Kidney capillary endothelial cell (primary cell): ENCODE measurements at regions not wholly inside any gene's neighbourhood (a gene's known extent, or its start where the extent isn't known, plus 50 kb on each side); places are given as distances from the start of the nearest gene placed in this dataset.

Experiments used
- DNase-seq: peaks from one replicate; pipeline ENCODE4 v3.0.0-alpha.2; 2018; ENCODE audit warnings: low spot score

DNA sequence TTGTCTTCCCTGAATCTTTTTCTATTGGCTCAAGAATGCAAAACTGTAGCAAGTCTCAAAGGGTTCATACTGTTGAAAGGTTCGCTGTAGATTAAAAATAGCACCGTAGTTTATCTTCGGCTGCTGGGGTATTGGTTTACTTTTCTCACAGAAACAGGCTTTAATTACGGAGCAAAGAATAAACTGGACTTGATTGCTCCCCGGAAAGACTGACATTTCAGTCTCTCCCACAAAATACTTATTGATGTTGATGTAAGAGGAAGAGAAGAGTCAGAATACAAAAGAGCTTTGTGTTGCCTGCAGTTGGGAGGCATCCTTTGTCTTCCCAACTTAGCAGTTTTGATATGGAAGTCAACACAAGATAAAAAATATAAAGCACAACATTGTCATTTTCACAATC lies 183.9 kb upstream of the DMAC1 start:
- no peak for DNase-seq

DNA sequence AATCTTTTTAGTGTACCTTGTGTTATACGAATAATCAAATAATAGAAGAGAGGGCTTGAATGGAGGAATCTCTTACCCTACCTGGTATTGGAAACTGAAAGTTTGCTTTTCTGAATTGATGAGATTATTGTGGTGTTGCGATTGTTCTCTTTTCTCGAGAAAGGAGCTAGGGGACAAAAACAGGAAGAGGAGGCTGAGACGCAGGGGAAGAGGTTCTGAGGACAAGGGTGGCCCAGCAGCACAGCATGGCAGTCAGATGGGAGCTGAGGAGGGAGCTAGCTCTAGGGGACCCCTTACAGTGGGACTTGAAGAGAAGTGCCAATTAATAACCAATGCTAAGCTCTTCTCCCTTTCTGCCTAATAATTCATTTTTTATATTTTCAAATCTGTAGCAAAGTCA lies 183.3 kb upstream of the DMAC1 start:
- DNase-seq, result no peak

DNA sequence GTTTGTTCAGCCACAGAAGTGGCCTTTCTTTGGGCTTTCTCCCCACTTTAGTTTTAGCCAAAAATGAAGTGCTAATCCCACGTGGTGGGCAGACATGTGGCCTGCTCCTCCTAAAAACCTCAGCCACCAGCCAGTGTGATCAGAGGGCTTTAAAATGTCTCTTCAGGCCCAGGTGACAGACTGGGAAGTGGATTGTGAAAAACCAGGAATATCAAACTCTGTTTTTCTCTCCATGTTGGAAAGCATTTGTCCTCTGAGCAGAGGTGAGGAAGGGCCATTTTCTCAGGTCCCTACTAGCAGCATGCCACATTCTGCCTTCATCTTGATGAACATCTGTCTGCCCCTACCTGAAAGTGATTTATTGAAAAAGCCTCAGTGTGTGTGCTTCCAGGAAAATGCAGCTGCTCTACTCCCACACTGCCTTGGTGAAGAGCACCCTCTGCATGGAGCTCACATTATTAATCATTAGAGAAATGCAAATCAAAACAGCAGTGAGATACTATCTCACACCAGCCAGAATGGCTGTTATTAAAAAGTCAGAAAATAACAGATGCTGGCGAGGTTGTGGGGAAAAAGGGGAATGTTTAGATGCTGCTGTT lies 181.2 kb upstream of the DMAC1 start:
- DNase-seq, result no peak

DNA sequence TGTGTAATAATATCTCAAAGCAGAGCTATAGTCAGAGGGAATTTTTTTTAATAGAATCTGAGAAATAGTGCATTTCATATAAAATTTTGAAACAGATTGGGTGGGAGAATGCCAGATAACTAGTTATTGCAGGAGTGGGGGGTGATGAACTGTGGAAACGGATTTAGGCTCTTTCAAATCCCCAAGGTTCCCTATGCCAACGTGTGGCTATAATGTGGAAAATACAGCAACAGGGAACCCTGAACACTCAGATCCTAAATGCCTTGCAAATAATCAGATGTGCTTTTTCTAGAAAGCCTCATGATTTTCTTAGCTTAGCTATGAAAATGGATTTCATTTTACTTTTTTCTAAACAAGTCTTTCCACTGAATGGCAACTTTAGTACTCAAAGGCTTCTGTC lies 180.5 kb upstream of the DMAC1 start:
- DNase-seq, result no peak

DNA sequence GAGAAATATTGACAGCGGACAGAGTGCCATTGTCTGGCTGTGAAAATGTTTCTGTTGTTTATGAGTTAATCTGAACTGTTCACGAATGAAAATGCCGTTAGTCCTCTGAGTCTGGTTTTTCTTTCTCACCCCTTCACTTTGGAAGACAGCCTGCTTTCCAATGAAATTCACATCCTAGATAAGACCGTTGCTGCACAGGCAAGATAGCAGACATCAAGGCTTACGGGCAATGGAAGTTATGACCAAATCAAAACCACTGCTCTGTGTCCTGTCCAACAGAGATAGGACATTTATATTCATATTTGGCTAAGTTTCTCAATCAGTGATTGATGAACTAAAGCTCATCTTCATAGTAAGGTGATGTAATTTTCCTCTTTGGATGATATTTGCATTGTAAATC lies 180.0 kb upstream of the DMAC1 start:
- no peak for DNase-seq

DNA sequence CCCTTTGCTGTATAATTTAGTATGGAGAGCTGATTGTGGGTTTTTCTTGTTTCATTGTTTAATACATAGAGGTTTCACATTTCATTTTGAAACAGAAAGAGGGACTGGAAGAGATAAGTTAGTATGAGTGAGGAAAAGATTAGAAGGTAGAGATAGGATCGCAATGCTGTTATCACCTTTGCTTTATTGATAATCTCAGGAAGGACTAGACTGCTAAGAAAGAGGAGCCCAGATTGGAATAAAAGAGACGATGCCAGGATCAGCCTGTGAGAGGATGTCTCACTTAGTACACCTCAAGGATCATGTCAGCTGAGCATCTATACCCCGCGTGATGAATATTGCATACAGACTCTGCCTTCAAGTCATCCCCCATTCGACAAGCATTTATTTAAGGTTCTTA lies 178.0 kb upstream of the DMAC1 start:
- DNase-seq, result no peak

DNA sequence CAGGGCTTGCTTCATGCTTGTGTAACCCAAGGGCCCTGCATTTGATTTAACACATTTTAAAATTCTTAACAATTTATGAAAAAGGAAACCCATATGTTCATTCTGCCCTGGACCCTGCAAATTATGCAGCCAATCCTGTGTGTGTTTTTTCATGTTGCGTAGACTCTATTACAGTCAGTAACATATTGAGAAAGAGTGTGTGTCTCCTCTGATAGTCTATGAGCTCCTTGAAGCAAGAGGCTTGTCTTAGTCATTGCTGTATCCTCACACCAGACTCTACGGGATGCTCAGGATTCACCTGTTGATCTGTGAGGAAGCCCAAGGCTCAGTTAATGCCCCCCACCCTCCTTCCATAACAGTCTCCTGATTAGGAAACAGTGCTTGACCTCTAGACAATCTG lies 177.3 kb upstream of the DMAC1 start:
- DNase-seq, result no peak

DNA sequence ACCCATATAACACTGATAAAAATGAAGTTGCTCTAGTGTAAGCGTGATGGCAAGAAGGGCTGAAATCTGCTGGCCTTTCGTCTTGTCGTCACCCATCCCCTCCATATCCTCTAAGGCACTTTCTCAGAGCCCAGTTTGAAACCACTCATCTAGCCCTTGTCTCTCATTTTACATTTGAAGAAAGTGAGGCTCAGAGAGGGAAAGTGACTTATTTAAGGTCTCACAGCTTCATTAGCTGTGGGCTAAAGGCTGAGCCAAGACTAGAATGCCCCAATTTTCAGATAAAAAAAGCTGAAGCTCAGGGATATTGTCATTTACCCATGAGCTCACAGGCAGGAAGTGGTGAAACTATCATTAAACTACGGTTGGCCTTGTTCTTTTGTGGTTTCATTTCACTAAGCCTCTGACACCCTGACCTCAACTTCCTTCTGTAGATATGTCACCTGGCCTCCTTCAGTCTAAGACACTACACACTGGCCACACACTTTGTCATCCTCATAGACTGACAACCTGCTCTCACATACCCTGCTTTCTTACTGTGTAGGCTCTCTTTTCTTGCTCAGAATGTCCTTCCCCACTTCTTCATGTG lies 176.7 kb upstream of the DMAC1 start:
- DNase-seq, result no peak

DNA sequence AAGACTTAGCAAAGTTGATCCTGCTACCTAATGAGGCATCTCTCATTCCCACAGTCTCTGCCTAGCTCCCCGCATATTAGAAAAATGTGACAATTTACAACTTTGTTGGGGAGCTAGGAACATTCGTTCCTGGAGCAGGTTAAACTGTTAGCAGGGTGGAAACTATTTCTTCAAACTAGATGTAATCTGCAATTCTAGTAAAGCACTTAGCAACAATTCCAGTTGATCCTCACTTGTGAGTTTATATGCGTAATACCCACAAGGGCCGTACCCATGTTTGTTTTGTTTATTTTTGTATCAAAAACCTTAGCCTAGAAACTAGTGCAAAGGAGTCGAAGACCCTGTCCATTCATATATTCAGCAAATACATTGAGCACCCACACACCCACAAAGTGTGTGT lies 175.8 kb upstream of the DMAC1 start:
- no peak for DNase-seq

DNA sequence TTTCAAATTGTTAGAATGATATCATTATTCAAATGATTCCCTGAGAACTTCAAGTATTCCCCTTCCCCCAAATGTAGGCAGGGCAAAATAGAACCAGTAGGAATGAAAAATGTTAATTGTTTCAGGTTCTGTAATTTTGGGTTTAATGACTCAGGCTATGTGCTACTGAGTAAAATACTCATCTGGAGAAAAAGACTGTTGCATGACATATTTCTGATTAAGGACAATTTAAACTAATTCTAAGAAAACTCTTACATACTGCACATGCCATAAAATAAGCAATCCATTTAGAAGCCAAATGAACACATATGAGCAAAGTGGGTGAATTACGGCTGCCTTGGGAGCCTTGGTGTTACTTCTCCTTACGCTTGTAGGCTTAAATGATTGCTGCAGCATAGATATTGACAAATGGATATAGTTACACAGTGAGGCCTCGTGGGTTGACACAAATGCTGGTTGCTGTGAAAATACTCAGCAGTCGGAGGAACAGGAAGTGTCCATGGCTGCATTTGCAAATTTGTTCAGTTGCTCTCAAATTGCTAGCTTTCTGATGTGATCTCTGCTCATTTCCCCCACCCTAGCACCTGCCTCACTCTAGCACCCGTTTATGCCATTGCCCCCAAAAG lies 174.9 kb upstream of the DMAC1 start:
- no peak for DNase-seq

DNA sequence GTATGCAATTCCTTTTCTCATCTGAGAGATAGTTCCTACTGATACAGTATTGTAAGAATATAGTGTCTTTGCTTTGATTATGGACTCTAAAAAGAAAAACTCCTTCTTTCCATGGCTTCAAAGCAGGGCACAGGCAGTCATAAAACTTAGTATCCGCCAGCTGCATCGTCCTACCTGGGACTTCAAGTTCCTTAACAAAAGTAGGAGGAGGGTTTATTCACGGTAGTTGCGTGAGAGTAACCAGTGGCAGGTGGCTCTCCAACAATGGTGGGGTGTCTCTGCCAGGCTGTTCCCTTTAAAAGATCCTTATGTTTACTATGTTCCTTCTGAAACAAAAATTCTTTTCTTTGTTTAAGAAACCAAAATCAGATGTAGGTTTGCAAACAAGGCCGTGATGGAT lies 173.5 kb upstream of the DMAC1 start:
- DNase-seq, result no peak

DNA sequence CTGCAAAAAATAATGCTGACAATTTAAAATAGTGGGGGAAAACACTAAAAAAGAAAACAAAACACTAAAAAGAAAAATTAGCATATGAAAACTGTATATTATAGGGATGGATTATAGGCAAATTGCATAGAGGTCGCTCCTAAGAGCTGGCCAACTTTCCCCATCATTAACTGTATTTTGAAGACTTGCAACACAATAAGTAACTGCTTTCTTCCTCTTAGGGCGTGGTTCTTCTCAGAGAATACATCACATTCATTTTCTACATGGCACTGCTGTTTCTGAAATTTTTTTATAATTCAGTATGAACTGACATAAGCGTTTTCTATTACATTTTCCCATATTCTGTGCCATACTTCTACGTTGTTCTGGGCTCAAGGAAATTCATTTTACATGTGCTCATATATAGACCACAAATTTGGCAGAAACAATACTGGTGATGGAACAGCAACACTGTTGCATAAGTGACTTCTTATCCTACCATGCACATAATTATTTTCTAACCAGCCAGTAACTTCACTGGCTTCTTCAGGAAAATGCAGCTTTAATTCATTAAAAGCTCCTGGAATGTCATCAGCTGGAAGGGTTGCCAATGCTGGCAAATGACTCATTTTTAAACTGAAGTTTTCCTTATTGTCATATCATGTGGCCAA lies 171.2 kb upstream of the DMAC1 start:
- no peak for DNase-seq

DNA sequence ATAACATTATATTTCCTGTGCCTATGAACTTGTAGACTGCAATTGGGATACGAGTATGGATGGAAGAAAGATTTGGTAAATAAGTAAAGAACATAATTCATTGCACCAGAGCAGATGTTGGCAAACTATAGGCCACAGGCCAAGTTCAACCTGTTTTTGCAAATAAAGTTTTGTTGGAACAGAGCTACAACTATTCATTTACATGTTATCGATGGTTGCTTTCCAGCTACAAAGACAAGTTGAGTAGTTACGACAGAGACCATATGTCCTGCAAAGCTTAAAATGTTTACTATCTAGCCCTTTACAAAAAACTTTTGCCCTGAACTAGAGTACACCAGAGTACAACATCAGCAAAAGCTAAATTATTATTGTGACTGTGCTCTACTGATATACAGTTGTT lies 169.1 kb upstream of the DMAC1 start:
- DNase-seq, result no peak

DNA sequence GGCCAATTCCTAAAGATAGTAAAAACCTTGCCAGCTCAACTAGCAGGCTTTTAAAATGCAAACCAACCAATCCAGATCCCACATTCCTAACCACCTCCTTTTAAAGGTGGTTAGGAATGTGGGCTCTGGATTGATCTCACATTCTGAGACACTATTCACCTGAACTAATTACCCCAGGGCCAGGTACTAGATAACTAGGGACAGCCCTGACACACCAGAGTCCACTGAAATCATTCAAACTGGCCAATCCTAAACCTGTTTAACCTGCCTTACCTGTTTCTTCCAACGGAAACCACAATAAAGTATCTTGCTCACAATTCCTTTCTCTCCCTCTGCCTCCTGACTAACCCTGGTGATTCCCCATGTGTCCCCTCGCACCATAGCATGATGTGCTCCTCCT lies 168.3 kb upstream of the DMAC1 start:
- DNase-seq, result no peak

DNA sequence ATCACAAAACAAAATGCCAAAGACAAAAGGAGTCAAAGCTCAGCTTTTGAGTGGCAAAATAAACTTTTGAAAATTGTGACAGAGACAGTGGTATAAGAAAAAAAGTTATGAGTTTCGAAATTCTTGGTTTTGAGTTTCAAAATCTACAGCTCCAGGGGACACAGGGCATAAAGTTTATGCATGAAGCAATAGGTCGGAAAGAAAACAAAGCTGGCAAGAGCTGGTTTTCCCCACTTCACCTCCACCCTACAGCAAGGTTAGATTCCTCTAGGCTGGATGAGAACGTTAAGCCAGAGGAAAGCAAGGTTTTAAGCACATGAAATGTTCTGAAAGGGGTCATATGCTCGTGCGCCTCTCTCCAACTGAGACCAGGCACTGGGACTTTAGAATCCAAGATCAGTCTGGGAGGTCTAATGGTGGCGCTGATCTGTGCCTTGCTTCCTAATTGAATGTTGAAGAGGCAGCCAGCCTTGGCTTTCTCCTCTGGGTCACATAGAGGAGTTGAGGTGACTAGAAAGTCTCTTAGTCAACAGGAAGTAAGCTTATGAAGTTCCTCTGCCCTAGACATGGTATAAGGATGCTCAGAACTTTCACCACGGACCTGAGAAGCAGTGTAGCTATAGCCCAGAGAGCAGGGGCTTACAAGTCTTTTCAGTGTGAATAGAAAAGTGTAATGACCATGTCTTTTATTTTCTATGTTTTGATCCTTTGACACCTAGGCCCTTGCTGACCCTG lies 167.7 kb upstream of the DMAC1 start:
- DNase-seq, result no peak

DNA sequence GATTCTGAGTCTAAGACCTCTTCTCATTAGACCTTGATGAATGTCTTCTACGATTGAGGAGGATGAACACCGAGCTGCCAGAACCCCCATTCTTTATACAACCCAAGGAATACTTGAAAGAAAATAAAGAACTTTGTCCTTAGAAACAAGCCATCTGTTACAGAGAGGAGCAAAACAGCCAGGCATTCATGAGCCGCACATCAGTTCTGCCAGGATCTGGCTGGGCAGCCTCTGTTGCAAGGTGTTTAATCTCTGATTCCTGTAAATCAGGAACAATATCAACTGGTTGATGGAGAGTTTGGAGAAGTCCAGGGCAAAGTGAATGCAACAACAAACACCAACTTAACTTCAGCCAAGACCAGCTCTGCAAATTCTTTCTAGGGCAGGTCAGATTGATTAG lies 165.5 kb upstream of the DMAC1 start:
- no peak for DNase-seq

DNA sequence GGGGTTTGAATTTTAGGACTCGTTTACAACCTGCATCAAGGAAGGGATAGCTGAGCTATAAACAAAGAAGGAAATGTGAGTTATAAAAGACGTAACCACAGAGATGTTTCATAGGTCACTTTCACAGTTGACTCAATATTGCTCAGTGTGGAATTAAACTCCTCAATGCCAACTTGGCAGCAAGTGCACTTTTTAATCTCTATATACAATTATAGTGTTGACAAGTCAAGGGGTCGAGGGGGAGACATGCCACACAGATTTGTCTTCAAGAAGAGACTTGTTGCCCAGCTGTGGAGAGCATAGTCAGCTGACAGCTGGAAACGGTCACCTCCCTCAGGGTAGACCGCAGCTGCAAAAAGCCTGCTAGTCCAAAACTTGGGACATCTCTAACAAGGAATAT lies 163.4 kb upstream of the DMAC1 start:
- DNase-seq, result no peak

DNA sequence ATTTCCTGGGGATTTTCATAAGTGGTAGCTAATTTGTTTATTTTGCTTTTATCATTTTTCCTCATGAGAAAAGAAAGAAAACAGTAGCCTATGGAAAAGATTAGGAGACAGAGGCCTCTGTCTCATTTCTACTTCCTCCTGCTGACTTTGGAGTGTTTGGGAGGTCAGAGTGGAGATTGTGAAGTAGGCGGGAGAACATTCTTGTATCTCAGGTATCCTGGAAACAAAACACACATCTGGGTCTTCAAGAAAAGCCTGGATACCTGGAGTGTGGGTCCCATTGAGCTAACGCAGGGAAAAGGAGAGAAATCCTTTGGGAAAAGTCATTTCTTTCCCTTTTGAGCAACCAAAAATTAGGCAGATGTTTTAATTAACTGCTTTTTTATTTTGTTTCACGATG lies 161.5 kb upstream of the DMAC1 start:
- DNase-seq, result no peak

DNA sequence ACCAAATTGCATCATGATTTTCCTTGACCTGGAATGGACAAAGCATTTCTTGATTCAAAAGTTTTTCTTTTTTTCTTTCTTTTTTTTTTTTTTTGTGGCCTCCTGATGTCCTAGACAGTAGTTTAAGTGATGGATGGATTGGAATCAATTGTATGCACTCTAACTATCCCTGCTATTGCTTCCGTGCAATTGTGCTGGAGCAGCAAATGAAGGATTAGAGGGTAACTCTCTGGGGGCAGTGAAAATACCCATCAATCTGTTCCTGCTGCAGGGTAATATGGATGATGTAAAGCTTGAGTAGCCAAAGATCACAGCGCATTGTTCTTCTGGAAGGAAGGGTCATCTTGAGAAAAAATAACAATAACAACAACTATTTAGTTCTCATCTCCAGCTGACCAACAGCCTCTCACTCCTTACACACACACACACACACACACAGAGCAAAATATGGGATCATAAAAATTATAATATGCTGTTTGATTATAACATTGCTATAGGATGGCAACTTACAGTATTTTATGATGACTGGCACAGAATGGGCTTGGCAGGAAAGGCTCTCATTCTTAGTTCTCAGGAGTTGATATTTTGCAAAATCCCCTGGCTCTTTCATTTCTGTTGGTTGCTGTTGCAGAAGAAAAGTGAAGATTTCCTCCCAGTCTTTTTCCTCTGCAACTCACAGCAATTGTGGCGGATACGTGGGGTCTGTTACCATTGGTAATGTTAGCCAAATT lies 160.9 kb upstream of the DMAC1 start:
- no peak for DNase-seq

DNA sequence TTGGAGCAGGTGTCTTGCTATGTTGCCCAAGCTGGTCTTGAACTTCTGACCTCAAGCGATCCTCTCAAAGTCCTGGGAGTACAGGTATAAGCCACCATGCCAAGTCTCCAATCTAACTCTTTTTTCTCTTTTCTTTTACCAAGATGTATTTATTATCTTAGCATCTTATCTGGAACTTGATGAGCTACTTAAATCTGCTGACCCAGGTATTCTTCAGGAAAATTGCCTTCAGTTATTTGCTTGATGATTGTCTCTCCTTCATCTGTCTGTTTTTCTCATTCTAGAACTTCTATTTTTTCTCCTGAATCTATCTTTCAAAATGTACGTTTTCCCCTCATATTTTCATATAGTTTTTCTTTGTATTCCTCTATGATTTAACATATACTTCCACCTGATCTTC lies 158.2 kb upstream of the DMAC1 start:
- DNase-seq, result no peak

DNA sequence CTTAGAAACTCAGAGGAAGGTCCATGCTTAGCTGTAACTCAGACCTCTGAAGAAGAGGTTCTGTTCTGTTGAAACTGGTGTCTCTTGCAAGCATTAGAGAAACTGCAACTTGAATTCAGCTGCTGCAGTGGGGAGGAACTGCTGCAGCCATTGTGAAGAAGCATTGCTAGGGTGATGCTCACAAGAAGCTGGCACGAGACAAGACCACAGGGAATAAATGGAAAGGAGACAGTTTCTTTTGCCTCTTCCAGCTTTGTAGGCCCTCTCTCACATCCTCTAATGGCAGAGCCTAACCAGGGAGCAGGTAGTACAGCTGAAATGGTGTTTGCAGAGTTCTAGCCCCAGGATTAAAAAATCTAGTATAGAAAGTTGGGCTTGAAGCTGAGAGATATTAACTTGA lies 148.0 kb upstream of the DMAC1 start:
- no peak for DNase-seq

DNA sequence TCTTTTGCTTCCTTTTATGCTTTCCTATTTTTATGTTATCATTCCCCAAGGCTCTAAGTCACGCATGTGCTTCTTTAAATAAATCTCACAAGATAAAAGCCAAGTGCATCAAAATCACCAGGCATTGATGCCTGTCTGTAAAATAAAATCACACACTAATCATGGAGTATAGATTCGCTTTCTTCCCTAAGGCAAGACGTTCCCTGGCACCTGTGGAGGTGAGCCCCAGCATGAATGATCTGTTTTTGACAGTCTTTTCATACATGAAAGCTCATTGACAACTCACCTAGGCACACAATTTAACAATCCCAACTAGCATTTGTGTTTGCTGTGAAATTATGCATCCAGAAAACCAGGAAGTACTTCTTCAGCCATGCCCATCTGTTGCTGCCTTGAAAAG lies 146.9 kb upstream of the DMAC1 start:
- DNase-seq, result no peak
